ENCODE measurements at regions not wholly inside any gene's neighbourhood (a gene's known extent, or its start where the extent isn't known, plus 50 kb on each side); places are given as distances from the start of the nearest gene placed in this dataset.
"Not testable (repeated sequence)": the region's sequence is repeated elsewhere in the genome, so short reads cannot be mapped to it uniquely, and the experiment has no call there.

- in situ Hi-C loops (cut with MboI; ENCODE audit: low pct_unique_long_range_greater_than_20kb in 2 of 9, low sequenced_read_pairs in 9 of 9, unreplicated experiment in 9 of 9): loop anchor here in 1 of 9 experiments (25.0 kb wide), 1 partner anchor 191 kb away; no protein-coding TSS in a partner anchor
- H3K27ac ChIP-seq: no peak overlapping the region
- 26 to 64% (median 50%) methylated on average over 4 to 5 of the region's 5 CpGs for WGBS, 10 experiments
- H3K4me3 ChIP-seq: no peak overlapping the region
- no peaks in the 10 kb centered on the region for H3K4me1 ChIP-seq (replicated peaks in 1 of 2)
- peak in 6 of 8 experiments; percentile 59 to 90 (median 78) for ATAC-seq (replicated peaks in 6 of 8)
Measured at GRCh38 chr11:22920939-22921565, 60.8 kb upstream of the CCDC179 start.

- in situ Hi-C loops (cut with MboI; ENCODE audit: low pct_unique_long_range_greater_than_20kb in 2 of 9, low sequenced_read_pairs in 9 of 9, unreplicated experiment in 9 of 9): loop anchor here in 1 of 9 experiments (25.0 kb wide), 1 partner anchor 190 kb away; no protein-coding TSS in a partner anchor
- H3K4me1 ChIP-seq (replicated peaks in 1 of 2): no peaks in the 10 kb centered on the region
- ATAC-seq (replicated peaks in 6 of 8): no peak
- no peak overlapping the region for H3K4me3 ChIP-seq
- WGBS, 10 experiments: 43 to 100% (median 75%) methylated on average over 1 of the region's 1 CpG; no CpG with 5 or more reads in 3 of the 10 experiments
- H3K27ac ChIP-seq: no peak overlapping the region
Measured at GRCh38 chr11:22922672-22923071, 62.4 kb upstream of the CCDC179 start.

GRCh38 chr11:22923561-22923960 is 63.3 kb upstream of the CCDC179 start:
- in situ Hi-C loops (cut with MboI; ENCODE audit: low pct_unique_long_range_greater_than_20kb in 2 of 9, low sequenced_read_pairs in 9 of 9, unreplicated experiment in 9 of 9): loop anchor here in 1 of 9 experiments (25.0 kb wide), 1 partner anchor 189 kb away; no protein-coding TSS in a partner anchor
- no peak overlapping the region for H3K27ac ChIP-seq
- WGBS, 10 experiments: 50 to 100% (median 73%) methylated on average over 1 of the region's 1 CpG
- H3K4me3 ChIP-seq: no peak overlapping the region
- ATAC-seq (replicated peaks in 6 of 8): no peak
- no peaks in the 10 kb centered on the region for H3K4me1 ChIP-seq (replicated peaks in 1 of 2)

GRCh38 chr11:22926341-22926740 is 66.1 kb upstream of the CCDC179 start:
- no peak for ATAC-seq (replicated peaks in 6 of 8)
- no peaks in the 10 kb centered on the region for H3K4me1 ChIP-seq (replicated peaks in 1 of 2)
- H3K4me3 ChIP-seq: no peak overlapping the region
- in situ Hi-C loops (cut with MboI; ENCODE audit: low pct_unique_long_range_greater_than_20kb in 2 of 9, low sequenced_read_pairs in 9 of 9, unreplicated experiment in 9 of 9): no loop called here
- H3K27ac ChIP-seq: no peak overlapping the region

- H3K27ac ChIP-seq: no peak overlapping the region
- no peak for ATAC-seq (replicated peaks in 6 of 8)
- in situ Hi-C loops (cut with MboI; ENCODE audit: low pct_unique_long_range_greater_than_20kb in 2 of 9, low sequenced_read_pairs in 9 of 9, unreplicated experiment in 9 of 9): no loop called here
- no peaks in the 10 kb centered on the region for H3K4me1 ChIP-seq (replicated peaks in 1 of 2)
- no peak overlapping the region for H3K4me3 ChIP-seq
- WGBS, 10 experiments: 20 to 86% (median 60%) methylated on average over 1 to 2 of the region's 2 CpGs; no CpG with 5 or more reads in 1 of the 10 experiments
Measured at GRCh38 chr11:22927793-22928192, 67.5 kb upstream of the CCDC179 start.

- H3K27ac ChIP-seq: no peak overlapping the region
- ATAC-seq (replicated peaks in 6 of 8): no peak
- no peaks in the 10 kb centered on the region for H3K4me1 ChIP-seq (replicated peaks in 1 of 2)
- H3K4me3 ChIP-seq: no peak overlapping the region
- 44 to 100% (median 78%) methylated on average over 1 to 4 of the region's 5 CpGs; no CpG with 5 or more reads in 1 of the 10 experiments for whole genome bisulfite sequencing, 10 experiments
- in situ Hi-C loops (cut with MboI; ENCODE audit: low pct_unique_long_range_greater_than_20kb in 2 of 9, low sequenced_read_pairs in 9 of 9, unreplicated experiment in 9 of 9): no loop called here
Measured at GRCh38 chr11:22928207-22928917, 68.1 kb upstream of the CCDC179 start.

- in situ Hi-C loops (cut with MboI; ENCODE audit: low pct_unique_long_range_greater_than_20kb in 2 of 9, low sequenced_read_pairs in 9 of 9, unreplicated experiment in 9 of 9): no loop called here
- no peak overlapping the region for H3K27ac ChIP-seq
- WGBS, 10 experiments: 11 to 100% (median 89%) methylated on average over 1 to 5 of the region's 5 CpGs; no CpG with 5 or more reads in 1 of the 10 experiments
- H3K4me3 ChIP-seq: no peak overlapping the region
- peak in 1 of 8 experiments; percentile 32 for ATAC-seq (replicated peaks in 6 of 8)
- H3K4me1 ChIP-seq (replicated peaks in 1 of 2): no peaks in the 10 kb centered on the region
Measured at GRCh38 chr11:22930816-22931594, 70.7 kb upstream of the CCDC179 start.

- no peak overlapping the region for H3K27ac ChIP-seq
- no peak overlapping the region for H3K4me3 ChIP-seq
- no peaks in the 10 kb centered on the region for H3K4me1 ChIP-seq (replicated peaks in 1 of 2)
- WGBS, 10 experiments: 0 to 100% (median 67%) methylated on average over 1 of the region's 1 CpG; no CpG with 5 or more reads in 1 of the 10 experiments
- in situ Hi-C loops (cut with MboI; ENCODE audit: low pct_unique_long_range_greater_than_20kb in 2 of 9, low sequenced_read_pairs in 9 of 9, unreplicated experiment in 9 of 9): no loop called here
- ATAC-seq (replicated peaks in 6 of 8): no peak
Measured at GRCh38 chr11:22938691-22939090, 78.4 kb upstream of the CCDC179 start.

- H3K4me3 ChIP-seq; ATAC-seq (replicated peaks in 6 of 8); H3K4me1 ChIP-seq (replicated peaks in 1 of 2); in situ Hi-C loops (cut with MboI; ENCODE audit: low pct_unique_long_range_greater_than_20kb in 2 of 9, low sequenced_read_pairs in 9 of 9, unreplicated experiment in 9 of 9); H3K27ac ChIP-seq: not testable (repeated sequence)
- WGBS, 10 experiments: 44 to 100% (median 80%) methylated on average over 1 to 3 of the region's 3 CpGs; no CpG with 5 or more reads in 3 of the 10 experiments
Measured at GRCh38 chr11:22941544-22941943, 81.3 kb upstream of the CCDC179 start.

- no peak for ATAC-seq (replicated peaks in 6 of 8)
- Histone ChIP-seq H3K4me1 (replicated peaks in 1 of 2) (no peaks in the 10 kb centered on the region), H3K4me3 (no peak overlapping the region), H3K27ac (no peak overlapping the region)
- in situ Hi-C loops (cut with MboI; ENCODE audit: low pct_unique_long_range_greater_than_20kb in 2 of 9, low sequenced_read_pairs in 9 of 9, unreplicated experiment in 9 of 9): no loop called here
- WGBS, 10 experiments: 0 to 100% (median 43%) methylated on average over 1 of the region's 1 CpG; no CpG with 5 or more reads in 2 of the 10 experiments
Measured at GRCh38 chr11:22957786-22958185, 97.5 kb upstream of the CCDC179 start.

- no peak overlapping the region for H3K27ac ChIP-seq
- ATAC-seq (replicated peaks in 6 of 8): no peak
- H3K4me3 ChIP-seq: no peak overlapping the region
- 7 to 100% (median 51%) methylated on average over 1 to 3 of the region's 3 CpGs; no CpG with 5 or more reads in 5 of the 10 experiments for WGBS, 10 experiments
- H3K4me1 ChIP-seq (replicated peaks in 1 of 2): no peaks in the 10 kb centered on the region
- in situ Hi-C loops (cut with MboI; ENCODE audit: low pct_unique_long_range_greater_than_20kb in 2 of 9, low sequenced_read_pairs in 9 of 9, unreplicated experiment in 9 of 9): no loop called here
Measured at GRCh38 chr11:22974251-22974650, 114.0 kb upstream of the CCDC179 start.

- H3K4me3 ChIP-seq: no peak overlapping the region
- H3K4me1 ChIP-seq (replicated peaks in 1 of 2): no peaks in the 10 kb centered on the region
- H3K27ac ChIP-seq: no peak overlapping the region
- peak in 2 of 8 experiments; percentile 88 to 96 for ATAC-seq (replicated peaks in 6 of 8)
- in situ Hi-C loops (cut with MboI; ENCODE audit: low pct_unique_long_range_greater_than_20kb in 2 of 9, low sequenced_read_pairs in 9 of 9, unreplicated experiment in 9 of 9): no loop called here
- WGBS, 10 experiments: 51 to 86% (median 80%) methylated on average over 1 to 3 of the region's 3 CpGs; no CpG with 5 or more reads in 7 of the 10 experiments
Measured at GRCh38 chr11:22976146-22976545, 115.9 kb upstream of the CCDC179 start.

GRCh38 chr11:22982903-22983302 is 122.6 kb upstream of the CCDC179 start:
- Histone ChIP-seq H3K4me1 (replicated peaks in 1 of 2) (no peaks in the 10 kb centered on the region), H3K27ac (no peak overlapping the region), H3K4me3 (no peak overlapping the region)
- in situ Hi-C loops (cut with MboI; ENCODE audit: low pct_unique_long_range_greater_than_20kb in 2 of 9, low sequenced_read_pairs in 9 of 9, unreplicated experiment in 9 of 9): no loop called here
- 0 to 86% (median 59%) methylated on average over 1 to 4 of the region's 4 CpGs; no CpG with 5 or more reads in 2 of the 10 experiments for WGBS, 10 experiments
- ATAC-seq (replicated peaks in 6 of 8): peak in 2 of 8 experiments; percentile 36 to 66

Data from motor neuron (in vitro differentiated cells).